ENCODE measurements at regions not wholly inside any gene's neighbourhood (a gene's known extent, or its start where the extent isn't known, plus 50 kb on each side); places are given as distances from the start of the nearest gene placed in this dataset.

DNA sequence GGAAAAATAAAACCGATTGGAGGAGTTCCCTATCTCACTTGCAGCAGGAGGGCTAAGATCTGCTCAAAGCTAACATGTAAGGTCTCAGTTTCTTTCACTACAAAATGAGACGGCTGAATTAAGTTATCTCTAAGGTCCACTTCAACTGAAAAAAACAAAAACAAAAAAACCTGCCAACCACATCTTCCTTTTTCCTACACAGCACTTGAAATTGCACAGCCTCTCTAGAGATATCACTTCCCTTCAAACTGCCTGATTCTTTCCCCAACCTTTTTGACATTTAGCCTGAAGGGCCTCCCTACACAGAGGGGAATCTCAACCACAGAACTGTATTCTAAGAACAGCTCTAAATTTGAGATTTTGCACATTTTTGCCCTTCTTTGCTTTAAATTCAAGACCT, 227.9 kb upstream of the TARS1 start:
- no peaks in the 10 kb centered on the region for H3K9me2 ChIP-seq (ENCODE audit: insufficient read depth, low read length)
- no peak overlapping the region for H3K9ac ChIP-seq (ENCODE audit: low read length)
- no peaks in the 10 kb centered on the region for H3K36me3 ChIP-seq (ENCODE audit: insufficient read depth, low read length)
- no peaks in the 10 kb centered on the region for H4K20me1 ChIP-seq (ENCODE audit: insufficient read depth)
- H3K27me3 ChIP-seq (ENCODE audit: insufficient read depth, low read depth, low read length), result no peaks in the 10 kb centered on the region
- TF ChIP-seq SMC3 (conservative IDR thresholded peaks at IDR 0.05; ENCODE audit: poor library complexity) (no peak), RAD21 (conservative IDR thresholded peaks at IDR 0.05) (no peak), EZH2 (IDR thresholded peaks at IDR 0.05; ENCODE audit: borderline replicate concordance, insufficient read depth, low read length, poor library complexity, severe bottlenecking) (no peak)
- TF ChIP-seq, protein P1, sequence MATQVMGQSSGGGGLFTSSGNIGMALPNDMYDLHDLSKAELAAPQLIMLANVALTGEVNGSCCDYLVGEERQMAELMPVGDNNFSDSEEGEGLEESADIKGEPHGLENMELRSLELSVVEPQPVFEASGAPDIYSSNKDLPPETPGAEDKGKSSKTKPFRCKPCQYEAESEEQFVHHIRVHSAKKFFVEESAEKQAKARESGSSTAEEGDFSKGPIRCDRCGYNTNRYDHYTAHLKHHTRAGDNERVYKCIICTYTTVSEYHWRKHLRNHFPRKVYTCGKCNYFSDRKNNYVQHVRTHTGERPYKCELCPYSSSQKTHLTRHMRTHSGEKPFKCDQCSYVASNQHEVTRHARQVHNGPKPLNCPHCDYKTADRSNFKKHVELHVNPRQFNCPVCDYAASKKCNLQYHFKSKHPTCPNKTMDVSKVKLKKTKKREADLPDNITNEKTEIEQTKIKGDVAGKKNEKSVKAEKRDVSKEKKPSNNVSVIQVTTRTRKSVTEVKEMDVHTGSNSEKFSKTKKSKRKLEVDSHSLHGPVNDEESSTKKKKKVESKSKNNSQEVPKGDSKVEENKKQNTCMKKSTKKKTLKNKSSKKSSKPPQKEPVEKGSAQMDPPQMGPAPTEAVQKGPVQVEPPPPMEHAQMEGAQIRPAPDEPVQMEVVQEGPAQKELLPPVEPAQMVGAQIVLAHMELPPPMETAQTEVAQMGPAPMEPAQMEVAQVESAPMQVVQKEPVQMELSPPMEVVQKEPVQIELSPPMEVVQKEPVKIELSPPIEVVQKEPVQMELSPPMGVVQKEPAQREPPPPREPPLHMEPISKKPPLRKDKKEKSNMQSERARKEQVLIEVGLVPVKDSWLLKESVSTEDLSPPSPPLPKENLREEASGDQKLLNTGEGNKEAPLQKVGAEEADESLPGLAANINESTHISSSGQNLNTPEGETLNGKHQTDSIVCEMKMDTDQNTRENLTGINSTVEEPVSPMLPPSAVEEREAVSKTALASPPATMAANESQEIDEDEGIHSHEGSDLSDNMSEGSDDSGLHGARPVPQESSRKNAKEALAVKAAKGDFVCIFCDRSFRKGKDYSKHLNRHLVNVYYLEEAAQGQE (IDR thresholded peaks at IDR 0.05; ENCODE audit: borderline replicate concordance), result no peak
- no peak overlapping the region for H3K4me3 ChIP-seq (ENCODE audit: low read length)
- no peaks in the 10 kb centered on the region for H3K9me3 ChIP-seq (ENCODE audit: low read length)
- no peak overlapping the region for H2AFZ ChIP-seq (ENCODE audit: low read depth, low read length)
- no peaks in the 10 kb centered on the region for H3F3A ChIP-seq (ENCODE audit: insufficient read depth, low read length, poor library complexity, severe bottlenecking)
- H3K27ac ChIP-seq (ENCODE audit: low read length), result no peak overlapping the region
- H3K4me2 ChIP-seq (ENCODE audit: low read length), result no peak overlapping the region
- no peaks in the 10 kb centered on the region for H3K79me2 ChIP-seq (replicated peaks; ENCODE audit: insufficient read depth, low read length)

DNA sequence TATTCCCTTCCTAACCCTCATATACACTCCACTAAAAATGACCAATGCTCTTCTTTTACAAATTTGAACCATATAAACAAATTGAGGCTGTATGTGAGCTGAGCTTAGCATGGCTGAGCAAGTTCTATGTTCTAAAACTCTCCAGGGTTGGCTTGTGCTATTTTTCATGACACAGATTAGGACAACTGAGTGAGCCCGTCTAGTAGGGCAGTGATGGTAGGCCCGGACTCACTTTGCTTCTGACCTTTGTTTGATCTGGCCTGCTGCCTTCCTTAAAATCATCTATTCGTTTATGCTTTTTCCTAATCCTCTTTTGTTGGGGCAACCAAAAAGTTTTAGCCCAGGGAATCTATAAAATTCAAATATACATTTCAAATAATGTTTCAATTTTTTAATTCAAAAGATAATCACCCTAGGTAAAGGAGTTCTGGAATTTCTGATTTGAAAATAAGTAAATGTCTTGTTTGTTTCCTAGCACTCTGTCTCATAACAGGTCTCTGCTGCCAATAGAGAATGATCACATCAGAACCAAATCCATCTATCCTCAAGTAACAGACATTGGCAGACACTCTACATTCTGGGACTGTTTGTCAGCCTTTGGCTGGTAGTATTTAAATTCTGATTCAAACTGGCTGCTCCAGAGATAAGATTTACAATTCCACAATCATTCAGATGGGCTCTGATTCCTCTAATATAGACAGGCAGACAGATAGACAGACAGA, 217.0 kb upstream of the TARS1 start:
- H2AFZ ChIP-seq (ENCODE audit: low read depth, low read length), result no peak overlapping the region
- TF ChIP-seq, protein P2, sequence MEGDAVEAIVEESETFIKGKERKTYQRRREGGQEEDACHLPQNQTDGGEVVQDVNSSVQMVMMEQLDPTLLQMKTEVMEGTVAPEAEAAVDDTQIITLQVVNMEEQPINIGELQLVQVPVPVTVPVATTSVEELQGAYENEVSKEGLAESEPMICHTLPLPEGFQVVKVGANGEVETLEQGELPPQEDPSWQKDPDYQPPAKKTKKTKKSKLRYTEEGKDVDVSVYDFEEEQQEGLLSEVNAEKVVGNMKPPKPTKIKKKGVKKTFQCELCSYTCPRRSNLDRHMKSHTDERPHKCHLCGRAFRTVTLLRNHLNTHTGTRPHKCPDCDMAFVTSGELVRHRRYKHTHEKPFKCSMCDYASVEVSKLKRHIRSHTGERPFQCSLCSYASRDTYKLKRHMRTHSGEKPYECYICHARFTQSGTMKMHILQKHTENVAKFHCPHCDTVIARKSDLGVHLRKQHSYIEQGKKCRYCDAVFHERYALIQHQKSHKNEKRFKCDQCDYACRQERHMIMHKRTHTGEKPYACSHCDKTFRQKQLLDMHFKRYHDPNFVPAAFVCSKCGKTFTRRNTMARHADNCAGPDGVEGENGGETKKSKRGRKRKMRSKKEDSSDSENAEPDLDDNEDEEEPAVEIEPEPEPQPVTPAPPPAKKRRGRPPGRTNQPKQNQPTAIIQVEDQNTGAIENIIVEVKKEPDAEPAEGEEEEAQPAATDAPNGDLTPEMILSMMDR (IDR thresholded peaks at IDR 0.05; ENCODE audit: poor library complexity, severe bottlenecking), result no peak
- TF ChIP-seq EP300 (conservative IDR thresholded peaks at IDR 0.05; ENCODE audit: poor library complexity, severe bottlenecking) (no peak), MXI1 (conservative IDR thresholded peaks at IDR 0.05; ENCODE audit: poor library complexity, severe bottlenecking) (no peak), POLR2AphosphoS5 (IDR thresholded peaks at IDR 0.05) (no peak), EZH2 (IDR thresholded peaks at IDR 0.05; ENCODE audit: borderline replicate concordance, insufficient read depth, low read length, poor library complexity, severe bottlenecking) (no peak), TAF1 (IDR thresholded peaks at IDR 0.05; ENCODE audit: low read depth) (no peak), RAD21 (conservative IDR thresholded peaks at IDR 0.05) (no peak), SMC3 (conservative IDR thresholded peaks at IDR 0.05; ENCODE audit: poor library complexity) (no peak)
- TF ChIP-seq, protein P1 (IDR thresholded peaks at IDR 0.05; ENCODE audit: borderline replicate concordance), result no peak
- H3K36me3 ChIP-seq (ENCODE audit: insufficient read depth, low read length), result no peaks in the 10 kb centered on the region

More for the DNA sequence above, 217.0 kb upstream of the TARS1 start:
- no peak overlapping the region for H3K4me3 ChIP-seq (ENCODE audit: low read length)
- no peaks in the 10 kb centered on the region for H3K27me3 ChIP-seq (ENCODE audit: insufficient read depth, low read depth, low read length)
- H3K79me2 ChIP-seq (replicated peaks; ENCODE audit: insufficient read depth, low read length), result no peaks in the 10 kb centered on the region
- no peaks in the 10 kb centered on the region for H3K9me3 ChIP-seq (ENCODE audit: low read length)
- no peak overlapping the region for H3K9ac ChIP-seq (ENCODE audit: low read length)
- H3F3A ChIP-seq (ENCODE audit: insufficient read depth, low read length, poor library complexity, severe bottlenecking), result no peaks in the 10 kb centered on the region
- no peak overlapping the region for H3K4me2 ChIP-seq (ENCODE audit: low read length)
- no peaks in the 10 kb centered on the region for H3K9me2 ChIP-seq (ENCODE audit: insufficient read depth, low read length)
- H3K27ac ChIP-seq (ENCODE audit: low read length), result no peak overlapping the region
- H4K20me1 ChIP-seq (ENCODE audit: insufficient read depth), result no peaks in the 10 kb centered on the region

All from neural cell (in vitro differentiated cells).